Stimulated activated CD8-positive, alpha-beta memory T cell treated with anti-CD3 and anti-CD28 coated beads, Interleukin-12 subunit alpha, Interleukin-12 subunit beta, amount 100 ng/mL, for 4 hours (primary cell): ENCODE measurements at regions not wholly inside any gene's neighbourhood (a gene's known extent, or its start where the extent isn't known, plus 50 kb on each side); places are given as distances from the start of the nearest gene placed in this dataset.

Experiments used
- DNase-seq: peaks from one replicate; pipeline ENCODE4 v3.0.0-alpha.2; 2020; ENCODE audit warnings: low read depth

DNA sequence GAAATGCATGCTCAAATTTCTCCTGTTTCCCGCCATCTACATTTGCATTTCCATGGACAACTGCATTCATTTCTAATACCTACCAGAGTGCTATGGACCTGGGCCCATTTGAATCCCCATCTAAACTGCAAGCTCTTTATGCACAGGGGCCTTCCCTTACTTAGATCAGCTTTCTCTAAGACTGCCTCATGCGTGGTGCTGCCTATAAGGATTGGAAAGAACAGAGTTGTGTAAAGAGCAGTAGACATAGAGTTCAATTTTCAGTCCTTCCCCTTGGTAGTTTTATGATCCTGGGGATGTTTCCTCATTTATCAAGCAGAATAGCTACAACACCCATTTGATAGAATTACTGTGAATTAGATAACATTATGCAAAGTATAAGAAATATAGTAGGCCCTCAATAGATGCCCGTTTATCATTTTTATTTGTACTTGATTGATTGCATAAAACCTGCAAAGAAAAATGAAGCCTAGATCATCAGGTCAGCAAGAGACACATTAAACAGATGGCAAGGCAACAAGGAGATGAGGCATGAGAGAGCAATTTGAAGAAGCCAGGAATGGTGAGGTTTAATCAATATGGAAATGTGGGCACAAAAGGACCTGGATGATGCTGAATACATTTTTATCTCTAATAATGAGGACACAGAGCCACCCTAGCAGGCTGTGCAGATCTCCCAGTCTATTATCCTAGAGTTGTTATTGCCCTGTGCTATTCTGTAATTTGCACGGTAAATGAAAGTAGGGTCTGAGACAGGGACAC, 359.7 kb downstream of the FAM181B start:
- no peak for DNase-seq

DNA sequence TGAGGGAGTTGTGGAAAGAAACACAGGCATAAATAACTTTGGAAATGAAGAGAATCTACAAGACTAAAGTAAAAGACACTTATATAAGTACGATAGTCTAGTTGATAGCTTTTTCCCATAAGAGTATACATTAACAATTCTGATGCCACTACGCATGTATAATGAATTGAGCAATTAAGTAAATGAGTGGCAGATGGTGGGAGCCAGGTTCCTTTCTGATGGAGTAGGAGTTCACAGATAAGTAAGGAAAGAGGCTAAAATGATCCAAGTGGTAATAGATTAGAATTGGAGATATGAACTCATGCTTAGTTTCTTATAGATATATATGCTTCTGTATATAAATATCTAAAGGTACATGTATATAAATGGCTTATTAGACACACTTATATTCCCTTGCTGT, 368.3 kb downstream of the FAM181B start:
- no peak for DNase-seq

GRCh38 chr11:82356316-82356715, 377.3 kb downstream of the FAM181B start:
- DNase-seq, result no peak

DNA sequence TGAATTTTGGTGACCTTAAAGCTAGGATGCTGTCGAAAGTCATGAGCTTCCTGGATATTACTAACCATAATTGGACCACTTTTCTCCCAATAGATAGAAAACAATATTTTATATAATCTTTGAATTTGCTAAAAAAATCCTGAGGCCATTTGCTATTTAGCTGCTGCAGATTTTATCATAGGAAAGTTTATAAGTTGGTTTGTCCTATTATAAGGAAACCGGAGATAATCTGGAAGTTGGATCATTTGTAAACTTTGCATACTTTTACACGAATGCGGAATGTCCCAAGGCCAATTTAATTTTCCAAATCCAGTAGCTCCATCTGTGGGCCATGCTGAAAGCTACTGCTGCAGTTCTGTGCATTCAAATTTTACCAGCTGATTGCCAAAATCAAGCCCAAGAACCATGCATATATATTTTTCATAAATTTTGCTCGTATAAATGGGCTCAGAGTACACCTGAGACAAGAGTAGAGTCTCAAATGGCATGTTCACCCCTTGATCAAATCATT, 378.3 kb downstream of the FAM181B start:
- no peak for DNase-seq

DNA sequence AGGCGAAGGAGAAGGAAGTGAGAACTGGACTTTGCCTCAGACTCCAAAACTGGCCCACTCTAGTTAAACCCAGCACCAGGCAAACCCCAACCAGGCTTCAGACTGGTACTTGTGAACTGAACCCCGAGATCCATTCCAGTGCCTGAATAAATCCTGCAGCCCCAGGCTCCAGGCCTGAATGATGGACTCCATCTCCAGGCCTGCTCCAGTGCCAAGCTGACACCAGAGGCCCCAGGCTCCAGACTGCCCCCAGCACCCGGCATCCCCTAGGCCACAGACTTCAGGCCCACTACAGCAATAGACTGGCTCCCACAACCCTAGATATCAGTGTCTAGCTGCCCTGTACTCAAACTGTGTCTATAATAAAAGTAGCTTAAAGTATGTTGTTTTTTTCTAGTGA, 406.8 kb downstream of the FAM181B start:
- DNase-seq, result no peak

DNA sequence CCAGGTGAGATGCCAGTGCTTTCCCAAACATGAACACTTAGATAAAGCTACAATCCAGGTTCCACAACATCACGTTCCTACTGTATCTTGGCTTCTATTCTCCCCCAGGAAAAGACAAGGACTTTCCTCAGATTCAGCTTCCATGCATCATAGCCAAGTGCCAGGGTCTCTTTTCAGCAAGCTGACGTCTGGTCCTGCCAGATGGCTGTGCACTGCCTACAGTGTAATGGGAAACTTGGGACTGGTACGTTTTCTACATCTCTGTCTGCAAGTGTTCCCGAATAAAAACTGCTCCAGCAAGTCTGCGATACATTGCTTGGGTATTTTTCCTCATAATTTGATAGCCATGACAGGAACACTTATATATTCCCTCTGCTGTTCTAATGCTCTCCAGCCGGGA, 412.5 kb downstream of the FAM181B start:
- no peak for DNase-seq

- DNase-seq, result no peak
Measured at GRCh38 chr11:82315093-82315492, 418.6 kb downstream of the FAM181B start.

DNA sequence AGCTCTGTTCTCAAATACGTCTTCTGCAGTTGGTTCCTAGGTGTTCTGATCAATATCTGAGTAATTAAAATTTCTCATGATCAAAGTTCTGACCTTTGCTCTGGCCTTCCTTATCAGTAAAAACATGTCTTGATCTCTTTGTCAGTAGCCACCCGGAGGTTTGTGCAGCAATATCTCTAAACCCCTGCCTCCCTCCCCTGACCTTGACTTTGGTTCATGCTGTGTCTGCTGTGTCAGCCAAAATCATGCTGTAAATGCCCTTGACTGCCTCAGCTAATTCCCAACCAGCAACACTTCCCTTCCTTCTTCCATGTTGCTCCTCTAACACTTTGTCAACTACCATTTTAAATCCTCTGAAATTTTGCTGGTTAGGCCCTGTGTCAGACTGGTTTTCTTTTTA, 424.7 kb downstream of the FAM181B start:
- DNase-seq, result no peak

- no peak for DNase-seq
Measured at GRCh38 chr11:82305123-82305522, 428.5 kb downstream of the FAM181B start.

GRCh38 chr11:82303671-82304070, 430.0 kb downstream of the FAM181B start:
- DNase-seq, result no peak

DNA sequence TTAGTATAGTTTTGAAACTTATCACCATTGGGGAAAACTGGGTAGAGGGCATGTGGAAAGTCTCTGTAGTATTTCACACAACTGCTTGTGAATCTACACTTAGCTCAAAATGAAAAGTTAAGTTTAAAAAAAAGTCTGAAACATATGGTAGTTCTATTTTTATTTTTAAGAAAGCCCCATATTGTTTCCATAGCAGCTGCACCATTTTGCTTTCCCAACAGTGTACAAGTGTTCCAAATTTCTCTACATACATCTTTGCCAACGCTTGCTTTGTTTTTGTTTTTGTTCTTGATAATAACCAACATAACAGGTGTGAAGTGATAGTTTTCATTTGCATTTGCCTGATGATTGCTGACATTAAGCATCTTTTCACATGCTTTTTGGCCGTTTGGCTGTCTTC, 445.2 kb downstream of the FAM181B start:
- DNase-seq, result no peak

DNA sequence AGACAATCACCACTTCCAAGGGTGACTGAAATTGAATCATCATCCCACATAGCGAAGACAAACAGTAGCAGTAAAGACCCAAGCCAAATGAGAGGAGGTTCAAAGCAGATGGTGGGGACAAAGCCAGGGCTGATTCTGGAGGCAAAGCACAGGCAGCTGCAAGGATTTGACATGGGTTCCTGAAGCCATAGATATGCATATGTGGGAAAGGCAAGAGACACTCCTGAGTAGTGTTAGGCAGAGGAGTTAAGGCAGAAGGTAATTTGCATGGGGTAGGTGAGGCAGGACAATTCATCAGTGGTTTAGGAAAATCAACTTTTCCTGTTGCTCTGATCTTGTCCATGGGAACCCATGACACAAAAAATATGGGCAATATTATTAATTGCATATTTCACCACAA, 462.8 kb downstream of the FAM181B start:
- no peak for DNase-seq

GRCh38 chr11:82268627-82269026, 465.0 kb downstream of the FAM181B start:
- no peak for DNase-seq

DNA sequence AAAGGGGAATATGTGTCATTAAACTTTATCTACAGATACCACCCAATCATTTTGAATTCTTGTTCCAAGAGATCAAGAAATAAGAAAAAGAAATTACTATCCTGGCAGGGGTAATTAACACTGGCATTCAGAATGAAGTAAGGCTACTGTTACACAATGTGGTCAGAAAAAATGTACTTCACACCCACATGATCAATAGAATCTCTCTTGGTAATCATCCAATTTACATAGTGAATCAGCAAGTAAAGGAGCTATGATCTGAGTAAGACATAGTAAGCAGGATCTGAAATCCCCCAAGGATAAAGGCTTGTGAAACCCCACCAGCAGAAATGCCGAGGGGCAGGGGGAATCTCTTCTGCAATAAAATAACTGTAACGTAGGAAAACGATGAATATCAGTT, 466.5 kb downstream of the FAM181B start:
- no peak for DNase-seq

DNA sequence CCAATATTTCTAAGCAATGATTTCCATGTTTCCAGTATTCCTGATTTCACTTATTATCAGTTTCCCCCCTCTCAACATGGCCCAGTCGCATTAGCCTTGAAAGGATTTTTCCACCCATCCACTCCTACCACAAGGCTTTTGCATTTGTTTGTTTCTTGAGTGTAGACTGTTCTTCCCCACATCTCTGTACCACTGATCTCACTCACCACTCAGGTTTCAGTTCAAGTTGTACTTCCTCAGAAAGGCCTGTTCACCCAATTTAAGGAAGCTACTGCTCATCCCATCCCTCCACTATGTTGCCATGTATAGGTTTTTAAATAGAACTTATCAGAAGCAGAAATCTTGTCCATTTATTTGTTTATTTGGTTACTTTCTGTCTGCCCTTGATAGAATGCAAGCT, 472.3 kb downstream of the FAM181B start:
- no peak for DNase-seq

- DNase-seq, result no peak
Measured at GRCh38 chr11:82250047-82250446, 483.6 kb downstream of the FAM181B start.

DNA sequence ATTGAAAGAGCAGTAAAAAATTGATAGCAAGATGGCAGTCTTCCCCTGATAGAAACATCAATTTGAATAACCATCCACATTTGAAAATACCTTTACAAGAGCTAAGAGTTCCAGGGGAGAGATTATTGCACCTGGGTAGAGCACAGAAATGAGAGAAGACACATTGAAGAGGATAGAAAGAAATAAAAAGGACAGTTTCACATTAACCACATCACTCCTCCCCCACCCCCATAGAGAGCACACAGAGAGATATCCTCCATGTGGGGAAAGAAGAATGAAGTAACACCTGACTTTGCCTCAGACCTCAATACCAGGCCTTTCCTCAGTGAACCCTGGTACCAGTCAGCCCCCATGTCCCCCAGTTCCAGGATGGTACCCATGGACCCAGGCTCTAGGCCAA, 486.7 kb downstream of the FAM181B start:
- DNase-seq, result no peak

- DNase-seq, result no peak
Measured at GRCh38 chr11:82239498-82239897, 494.2 kb downstream of the FAM181B start.

DNA sequence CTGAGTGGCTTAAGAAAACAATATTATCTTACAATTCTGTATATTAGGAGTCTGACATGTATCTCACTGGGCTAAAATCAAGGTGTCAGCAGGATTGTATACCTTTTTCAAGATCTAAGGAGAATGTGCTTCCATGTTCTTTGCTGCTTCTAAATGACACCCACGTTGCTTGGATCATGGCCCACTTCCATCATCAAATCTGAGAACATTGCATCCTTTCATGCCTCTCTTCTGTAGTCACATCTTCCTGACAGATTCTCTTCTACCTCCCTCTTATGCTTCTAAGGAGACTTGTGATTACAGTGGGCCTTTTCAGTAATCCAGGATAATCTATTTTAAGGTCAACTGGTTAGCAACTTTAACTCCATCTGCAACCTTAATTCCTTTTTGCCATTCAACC, 499.4 kb downstream of the FAM181B start:
- no peak for DNase-seq

DNA sequence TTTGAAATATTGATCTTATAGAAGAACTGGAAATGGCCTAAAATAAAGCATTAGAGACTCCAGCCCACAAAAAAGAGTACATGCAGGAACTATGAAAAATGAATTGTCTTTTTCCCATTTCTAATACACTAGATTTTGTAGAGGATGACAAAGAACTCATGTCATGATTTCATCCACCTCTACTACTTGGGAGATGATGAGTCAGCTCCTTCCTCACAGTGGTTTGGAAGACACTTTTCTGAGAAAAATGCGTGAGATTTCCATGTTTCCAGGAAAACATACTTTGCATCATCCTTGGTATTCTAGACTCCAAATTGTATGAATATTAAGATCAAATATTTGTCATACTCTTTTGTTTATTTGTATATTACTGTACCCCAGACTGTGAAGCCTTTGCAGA, 500.5 kb downstream of the FAM181B start:
- DNase-seq, result no peak

GRCh38 chr11:82229341-82229740, 504.3 kb downstream of the FAM181B start:
- no peak for DNase-seq

- DNase-seq, result no peak
Measured at GRCh38 chr11:82225930-82226329, 507.7 kb downstream of the FAM181B start.

- no peak for DNase-seq
Measured at GRCh38 chr11:82225502-82225901, 508.2 kb downstream of the FAM181B start.

DNA sequence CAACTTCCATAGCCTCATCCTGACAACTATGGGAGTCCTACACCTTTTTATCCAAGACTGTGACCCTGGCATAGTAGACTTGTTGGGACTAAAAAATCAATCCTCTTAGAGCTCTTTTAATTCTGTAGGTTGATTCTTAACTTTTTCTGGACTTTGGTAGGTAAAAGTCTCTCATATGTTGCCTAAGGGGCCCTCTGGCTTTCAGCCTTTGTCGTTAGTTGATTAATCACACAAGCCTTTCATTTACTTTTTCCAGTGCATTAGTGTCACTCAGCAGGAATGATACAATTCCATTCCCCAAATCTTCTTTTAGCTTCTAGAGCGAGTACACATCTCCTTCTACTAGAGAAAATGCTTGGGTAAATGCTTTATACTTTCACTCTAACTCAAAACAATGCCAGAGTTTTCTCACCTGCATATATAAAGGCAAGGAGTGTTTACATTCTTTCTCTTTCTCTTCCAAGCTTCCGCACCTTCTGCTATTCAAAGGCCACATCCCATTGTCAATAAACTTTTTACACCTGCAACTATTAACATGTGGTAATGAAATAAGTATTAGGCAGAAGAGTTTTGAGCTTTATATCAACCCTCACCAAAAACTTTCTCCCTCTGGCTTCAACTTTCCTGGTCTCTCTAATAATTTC, 516.6 kb downstream of the FAM181B start:
- no peak for DNase-seq
